Coronary artery (tissue), 2 donors: ENCODE measurements at regions not wholly inside any gene's neighbourhood (a gene's known extent, or its start where the extent isn't known, plus 50 kb on each side); places are given as distances from the start of the nearest gene placed in this dataset.

Experiments used
- DNase-seq: peaks from one replicate; pipeline ENCODE4 v3.0.0-alpha.2; 2017; ENCODE audit warnings: low spot score
- H3K27ac ChIP-seq, 2 donors: fragments of 200-600 bp; sonication (generic); one replicate each; pipeline ENCODE4 v1.5.1; 2016 to 2019
- H3K4me3 ChIP-seq: fragments of 200-600 bp; sonication (generic); 2 replicates; pipeline ENCODE4 v1.5.1; 2016; ENCODE audit warnings: mild to moderate bottlenecking, moderate library complexity
- CTCF ChIP-seq: fragments of 200-600 bp; sonication (generic); IDR thresholded peaks from one replicate; pipeline ENCODE4 v1.5.1; 2019; ENCODE audit warnings: antibody characterized with exemption

- Histone ChIP-seq H3K4me3 (no peak overlapping the region), H3K27ac (no peak overlapping the region)
- TF ChIP-seq CTCF, result no peak
- no peak for DNase-seq
These were observed 1196.4 kb upstream of the TENM3 start for GRCh38 chr4:181046809-181047208.

- Histone ChIP-seq H3K4me3 (no peak overlapping the region), H3K27ac (no peak overlapping the region)
- DNase-seq, result no peak
- no peak for TF ChIP-seq CTCF
These were observed 1191.3 kb upstream of the TENM3 start for GRCh38 chr4:181051931-181052330.

- H3K27ac ChIP-seq, result no peak overlapping the region
- DNase-seq, result no peak
- TF ChIP-seq CTCF, result no peak
- no peak overlapping the region for H3K4me3 ChIP-seq
These were observed 1181.4 kb upstream of the TENM3 start for GRCh38 chr4:181061787-181062186.

GRCh38 chr4:181063212-181063611, 1180.0 kb upstream of the TENM3 start:
- H3K27ac ChIP-seq, result no peak overlapping the region
- no peak for TF ChIP-seq CTCF
- H3K4me3 ChIP-seq, result no peak overlapping the region
- no peak for DNase-seq

- H3K4me3 ChIP-seq, result no peak overlapping the region
- H3K27ac ChIP-seq, result no peak overlapping the region
- no peak for DNase-seq
- no peak for TF ChIP-seq CTCF
These were observed 1165.9 kb upstream of the TENM3 start for GRCh38 chr4:181077341-181077740.

GRCh38 chr4:181078196-181078595, 1165.0 kb upstream of the TENM3 start:
- Histone ChIP-seq H3K27ac (no peak overlapping the region), H3K4me3 (no peak overlapping the region)
- DNase-seq, result no peak
- TF ChIP-seq CTCF, result no peak

- Histone ChIP-seq H3K27ac (no peak overlapping the region), H3K4me3 (no peak overlapping the region)
- no peak for DNase-seq
- TF ChIP-seq CTCF, result no peak
These were observed 1159.3 kb upstream of the TENM3 start for GRCh38 chr4:181083757-181084361.
